ENCODE measurements at regions not wholly inside any gene's neighbourhood (a gene's known extent, or its start where the extent isn't known, plus 50 kb on each side); places are given as distances from the start of the nearest gene placed in this dataset.

DNA sequence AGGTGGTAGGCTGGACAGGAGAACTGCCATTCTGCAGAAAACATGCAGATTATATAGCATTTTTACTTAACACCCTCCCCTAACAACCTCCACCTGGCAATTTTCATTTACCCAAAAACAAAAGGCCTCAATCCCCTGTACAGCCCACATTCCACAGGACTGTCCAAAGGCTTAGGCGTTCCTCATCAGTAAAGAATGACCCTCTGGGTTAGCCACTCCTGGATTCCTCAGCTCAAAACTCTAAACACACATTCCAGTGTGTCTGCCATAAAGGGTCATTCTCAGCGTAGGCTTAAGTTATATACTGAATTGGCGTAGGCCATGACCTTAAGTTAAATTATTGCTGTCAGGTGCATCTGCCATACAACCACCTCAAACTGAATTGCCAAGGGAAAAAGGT, 261.8 kb upstream of the CHAC2 start (continued):
- TF ChIP-seq, protein P1, sequence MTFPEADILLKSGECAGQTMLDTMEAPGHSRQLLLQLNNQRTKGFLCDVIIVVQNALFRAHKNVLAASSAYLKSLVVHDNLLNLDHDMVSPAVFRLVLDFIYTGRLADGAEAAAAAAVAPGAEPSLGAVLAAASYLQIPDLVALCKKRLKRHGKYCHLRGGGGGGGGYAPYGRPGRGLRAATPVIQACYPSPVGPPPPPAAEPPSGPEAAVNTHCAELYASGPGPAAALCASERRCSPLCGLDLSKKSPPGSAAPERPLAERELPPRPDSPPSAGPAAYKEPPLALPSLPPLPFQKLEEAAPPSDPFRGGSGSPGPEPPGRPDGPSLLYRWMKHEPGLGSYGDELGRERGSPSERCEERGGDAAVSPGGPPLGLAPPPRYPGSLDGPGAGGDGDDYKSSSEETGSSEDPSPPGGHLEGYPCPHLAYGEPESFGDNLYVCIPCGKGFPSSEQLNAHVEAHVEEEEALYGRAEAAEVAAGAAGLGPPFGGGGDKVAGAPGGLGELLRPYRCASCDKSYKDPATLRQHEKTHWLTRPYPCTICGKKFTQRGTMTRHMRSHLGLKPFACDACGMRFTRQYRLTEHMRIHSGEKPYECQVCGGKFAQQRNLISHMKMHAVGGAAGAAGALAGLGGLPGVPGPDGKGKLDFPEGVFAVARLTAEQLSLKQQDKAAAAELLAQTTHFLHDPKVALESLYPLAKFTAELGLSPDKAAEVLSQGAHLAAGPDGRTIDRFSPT (tag by site-specific recombination; IDR thresholded peaks at IDR 0.05): no peak
- no peak for TF ChIP-seq PRDM1 (tag by site-specific recombination; IDR thresholded peaks at IDR 0.05)

DNA sequence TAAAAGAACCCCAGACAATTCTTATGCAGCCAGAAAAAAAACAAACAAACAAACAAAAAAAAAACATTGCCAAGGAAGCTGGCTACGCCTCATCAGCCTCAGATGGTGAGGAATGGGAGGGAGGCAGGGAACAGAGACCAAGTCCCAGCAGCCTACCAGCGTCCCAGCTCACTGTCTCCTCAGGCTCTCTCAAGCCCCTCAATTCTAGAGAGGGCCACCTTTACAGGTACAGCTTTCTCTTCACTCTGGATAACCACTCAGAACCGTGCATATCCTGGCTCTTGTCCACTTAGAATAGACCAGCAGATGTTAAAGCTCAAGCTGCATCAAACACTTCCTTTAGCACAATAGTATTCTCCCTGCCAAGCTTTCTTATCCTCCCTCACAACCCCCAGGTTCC, 263.1 kb upstream of the CHAC2 start:
- ChIA-PET CTCF (no interaction called here), POLR2A (no interaction called here)
- Histone ChIP-seq H3K9me3 (ENCODE audit: control insufficient read depth, insufficient read depth, low read depth, low read length) (no peaks in the 10 kb centered on the region), H3K36me3 (ENCODE audit: control insufficient read depth in 2 of 2, insufficient read depth in 1 of 2, low read length in 2 of 2) (no peaks in the 10 kb centered on the region), H3K27ac (ENCODE audit: extremely low read depth, low read depth, low read length) (no peak overlapping the region), H3K4me3 (ENCODE audit: low read depth, low read length) (no peak overlapping the region), H3K4me1 (ENCODE audit: control insufficient read depth, insufficient read depth, low read length) (no peaks in the 10 kb centered on the region)
- TF ChIP-seq ZNF629 (tag by site-specific recombination; IDR thresholded peaks at IDR 0.05): no peak
- no peak for TF ChIP-seq BCL11A (tag by site-specific recombination; IDR thresholded peaks at IDR 0.05; ENCODE audit: low read depth)
- TF ChIP-seq ZNF555 (tag by site-specific recombination; conservative IDR thresholded peaks at IDR 0.05): no peak
- TF ChIP-seq ZNF530 (tag by site-specific recombination; IDR thresholded peaks at IDR 0.05; ENCODE audit: low read depth): no peak
- TF ChIP-seq, protein P2, sequence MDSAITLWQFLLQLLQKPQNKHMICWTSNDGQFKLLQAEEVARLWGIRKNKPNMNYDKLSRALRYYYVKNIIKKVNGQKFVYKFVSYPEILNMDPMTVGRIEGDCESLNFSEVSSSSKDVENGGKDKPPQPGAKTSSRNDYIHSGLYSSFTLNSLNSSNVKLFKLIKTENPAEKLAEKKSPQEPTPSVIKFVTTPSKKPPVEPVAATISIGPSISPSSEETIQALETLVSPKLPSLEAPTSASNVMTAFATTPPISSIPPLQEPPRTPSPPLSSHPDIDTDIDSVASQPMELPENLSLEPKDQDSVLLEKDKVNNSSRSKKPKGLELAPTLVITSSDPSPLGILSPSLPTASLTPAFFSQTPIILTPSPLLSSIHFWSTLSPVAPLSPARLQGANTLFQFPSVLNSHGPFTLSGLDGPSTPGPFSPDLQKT (IDR thresholded peaks at IDR 0.05; ENCODE audit: borderline replicate concordance, low read depth, low read length): no peak

DNA sequence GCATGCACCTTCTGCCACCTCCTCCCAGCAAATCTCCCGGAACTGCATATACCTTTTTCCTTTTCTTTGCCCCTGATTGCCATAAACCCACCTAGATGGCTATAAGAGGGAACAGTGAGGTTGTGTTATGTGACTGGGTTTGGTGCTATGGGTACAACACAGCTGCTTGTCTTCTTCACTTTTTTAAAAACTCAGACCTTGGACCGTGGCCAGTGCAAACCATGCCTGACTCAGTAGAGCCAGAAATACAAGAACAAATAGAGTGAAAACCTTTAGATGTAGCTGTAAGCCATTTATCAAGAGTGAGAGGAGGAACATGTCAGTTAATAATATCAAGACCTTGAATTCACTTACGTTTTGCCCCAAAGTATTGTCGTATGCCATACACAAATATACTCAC, 267.4 kb upstream of the CHAC2 start:
- TF ChIP-seq ZNF639 (tag by site-specific recombination; IDR thresholded peaks at IDR 0.05): no peak
- TF ChIP-seq ZNF202 (tag by site-specific recombination; IDR thresholded peaks at IDR 0.05; ENCODE audit: borderline replicate concordance): no peak
- TF ChIP-seq ZNF514 (tag by site-specific recombination; IDR thresholded peaks at IDR 0.05): no peak
- no peak for TF ChIP-seq ZNF184 (tag by site-specific recombination; IDR thresholded peaks at IDR 0.05)
- no peak for TF ChIP-seq ZNF791 (tag by site-specific recombination; IDR thresholded peaks at IDR 0.05)
- TF ChIP-seq ZNF768 (tag by site-specific recombination; IDR thresholded peaks at IDR 0.05): no peak
- TF ChIP-seq ZNF510 (tag by site-specific recombination; IDR thresholded peaks at IDR 0.05; ENCODE audit: insufficient replicate concordance): no peak
- TF ChIP-seq ZNF2 (tag by site-specific recombination; IDR thresholded peaks at IDR 0.05): no peak
- TF ChIP-seq KLF16 (tag by site-specific recombination; IDR thresholded peaks at IDR 0.05): no peak
- TF ChIP-seq ZNF555 (tag by site-specific recombination; conservative IDR thresholded peaks at IDR 0.05): no peak
- TF ChIP-seq ZNF624 (tag by site-specific recombination; IDR thresholded peaks at IDR 0.05): no peak
- no peak for TF ChIP-seq ZNF548 (tag by site-specific recombination; IDR thresholded peaks at IDR 0.05)
- TF ChIP-seq ZNF16 (tag by site-specific recombination; IDR thresholded peaks at IDR 0.05; ENCODE audit: low read depth): no peak
- no peak for TF ChIP-seq ZNF341 (tag by site-specific recombination; IDR thresholded peaks at IDR 0.05; ENCODE audit: low read depth)
- TF ChIP-seq KLF8 (tag by site-specific recombination; IDR thresholded peaks at IDR 0.05): no peak
- TF ChIP-seq ZFP37 (tag by site-specific recombination; IDR thresholded peaks at IDR 0.05): no peak
- H3K27ac ChIP-seq (ENCODE audit: extremely low read depth, low read depth, low read length): no peak overlapping the region
- ChIA-PET CTCF (interaction anchor here (0.9 kb wide), 1 partner anchor 139 kb away, joined by 5 read pairs; no protein-coding TSS in a partner anchor), POLR2A (no interaction called here)
- H3K4me1 ChIP-seq (ENCODE audit: control insufficient read depth, insufficient read depth, low read length): no peaks in the 10 kb centered on the region
- H3K4me3 ChIP-seq (ENCODE audit: low read depth, low read length): no peak overlapping the region
- H3K9me3 ChIP-seq (ENCODE audit: control insufficient read depth, insufficient read depth, low read depth, low read length): no peaks in the 10 kb centered on the region
- H3K36me3 ChIP-seq (ENCODE audit: control insufficient read depth in 2 of 2, insufficient read depth in 1 of 2, low read length in 2 of 2): no peaks in the 10 kb centered on the region
